AG04449 (cell line): ENCODE measurements at regions not wholly inside any gene's neighbourhood (a gene's known extent, or its start where the extent isn't known, plus 50 kb on each side); places are given as distances from the start of the nearest gene placed in this dataset.
"Not testable (repeated sequence)": the region's sequence is repeated elsewhere in the genome, so short reads cannot be mapped to it uniquely, and the experiment has no call there.

ENCODE experiments used
- CTCF ChIA-PET: fragments of 350-600 bp; formaldehyde crosslinking; extraction: SDS; loops from one replicate; lab custom pipeline; 2021; ENCODE audit warnings: antibody characterized with exemption; lab: Yijun Ruan, JAX
- POLR2A ChIA-PET: fragments of 400-600, 350-600 bp; formaldehyde crosslinking; extraction: SDS; loops from one replicate; lab custom pipeline; 2020; ENCODE audit warnings: antibody characterized with exemption, inconsistent platforms; lab: Yijun Ruan, JAX
- DNase-seq: peaks from one replicate; pipeline ENCODE4 v3.0.0-alpha.2; 2010; ENCODE audit warnings: low read depth, low spot score
- H3K4me3 ChIP-seq: 2 replicates; pipeline ENCODE4 v1.5.1; 2011; ENCODE audit warnings: low read depth, mild to moderate bottlenecking, control low read depth, low read length
- CTCF ChIP-seq: IDR thresholded peaks from one replicate; pipeline ENCODE4 v1.5.1; 2011; ENCODE audit warnings: mild to moderate bottlenecking, moderate library complexity, low read length, control low read depth, inconsistent platforms; ENCODE audit not compliant: insufficient read depth; ENCODE audit errors: missing control alignments

- no peak overlapping the region for H3K4me3 ChIP-seq
- DNase-seq, result no peak
- no peak for TF ChIP-seq CTCF
- POLR2A ChIA-PET, result no interaction called here
- CTCF ChIA-PET, result no interaction called here
Measured at GRCh38 chr2:59353306-59353921, 1112.3 kb upstream of the FANCL start.

- ChIA-PET CTCF (no interaction called here), POLR2A (no interaction called here)
- no peak for DNase-seq
- no peak overlapping the region for H3K4me3 ChIP-seq
- no peak for TF ChIP-seq CTCF
Measured at GRCh38 chr2:59342166-59342565, 1101.0 kb upstream of the FANCL start.

- no peak overlapping the region for H3K4me3 ChIP-seq
- no peak for TF ChIP-seq CTCF
- POLR2A ChIA-PET, result no interaction called here
- CTCF ChIA-PET, result no interaction called here
- DNase-seq, result no peak
Measured at GRCh38 chr2:59339837-59340207, 1098.7 kb upstream of the FANCL start.

- ChIA-PET POLR2A (no interaction called here), CTCF (no interaction called here)
- TF ChIP-seq CTCF, result no peak
- DNase-seq, result no peak
- H3K4me3 ChIP-seq, result no peak overlapping the region
Measured at GRCh38 chr2:59339121-59339836, 1098.2 kb upstream of the FANCL start.

GRCh38 chr2:59333007-59333406 lies 1091.9 kb upstream of the FANCL start:
- no peak for TF ChIP-seq CTCF
- ChIA-PET CTCF (no interaction called here), POLR2A (no interaction called here)
- H3K4me3 ChIP-seq, result no peak overlapping the region
- DNase-seq, result no peak

- POLR2A ChIA-PET, DNase-seq, CTCF ChIA-PET, H3K4me3 ChIP-seq: not testable (repeated sequence)
Measured at GRCh38 chr2:59326581-59327365, 1085.6 kb upstream of the FANCL start.
